DND-41 (cell line): ENCODE measurements at regions not wholly inside any gene's neighbourhood (a gene's known extent, or its start where the extent isn't known, plus 50 kb on each side); places are given as distances from the start of the nearest gene placed in this dataset.

Experiments used
- CTCF ChIP-seq: IDR thresholded peaks from 2 replicates; pipeline ENCODE4 v1.5.1; 2012; ENCODE audit warnings: borderline replicate concordance, low read length, moderate library complexity, mild to moderate bottlenecking; ENCODE audit not compliant: poor library complexity, severe bottlenecking; ENCODE audit errors: extremely low read depth
- EZH2 ChIP-seq: IDR thresholded peaks from 3 replicates; pipeline ENCODE4 v1.6.1; 2012; ENCODE audit warnings: borderline replicate concordance, low read depth, mild to moderate bottlenecking, moderate library complexity, low read length, inconsistent platforms; ENCODE audit not compliant: severe bottlenecking

- no peak for TF ChIP-seq CTCF
- TF ChIP-seq EZH2: no peak
These were observed 798.7 kb downstream of the TBC1D22A start for GRCh38 chr22:47561115-47561675.
